Kasumi-1 (cell line): ENCODE measurements at regions not wholly inside any gene's neighbourhood (a gene's known extent, or its start where the extent isn't known, plus 50 kb on each side); places are given as distances from the start of the nearest gene placed in this dataset.
"Not testable (repeated sequence)": the region's sequence is repeated elsewhere in the genome, so short reads cannot be mapped to it uniquely, and the experiment has no call there.

Experiments
- DNase-seq, 2 experiments: peaks; one replicate each; lab custom pipeline; 2025; lab: John Stamatoyannopoulos, UW

DNA sequence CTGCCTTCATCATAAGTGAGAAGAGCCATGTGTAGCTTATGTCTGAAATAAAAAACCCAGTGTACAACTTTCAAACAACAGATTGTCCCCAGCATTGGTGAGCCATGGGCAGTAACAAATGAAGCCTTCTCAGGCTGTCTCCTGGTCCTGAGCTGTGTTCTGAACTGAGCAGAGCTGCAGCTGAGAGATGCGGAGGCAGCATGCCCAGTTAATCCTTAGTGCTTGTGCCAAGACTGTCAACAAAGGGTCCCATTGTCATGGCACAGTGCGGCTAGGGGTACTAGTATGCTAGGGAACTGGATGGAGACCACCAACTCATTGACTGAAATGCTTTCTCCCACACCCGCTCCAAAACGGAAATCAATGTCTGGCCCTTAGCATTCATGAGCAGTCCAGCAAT, 154.3 kb downstream of the RMST start:
- no peak for DNase-seq

DNA sequence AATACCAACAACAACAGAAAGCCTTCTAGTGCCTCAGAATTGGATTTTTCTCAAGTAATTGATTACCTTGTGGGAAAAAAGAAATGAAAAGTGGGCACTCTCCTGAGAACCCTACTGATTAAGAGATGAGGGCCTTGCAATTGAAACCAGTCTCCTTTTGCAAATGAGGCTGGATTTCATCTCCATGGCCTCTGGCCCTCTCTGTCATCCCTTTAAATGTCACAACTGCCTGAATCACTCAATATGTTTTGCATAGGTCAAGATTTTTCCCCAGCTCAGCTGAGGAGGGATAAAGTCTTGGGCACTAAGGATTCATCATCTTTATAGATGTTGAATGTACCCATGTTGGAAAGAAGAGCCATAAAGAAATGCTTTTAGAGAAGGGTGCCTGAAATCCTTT, 166.4 kb downstream of the RMST start:
- no peak for DNase-seq

DNA sequence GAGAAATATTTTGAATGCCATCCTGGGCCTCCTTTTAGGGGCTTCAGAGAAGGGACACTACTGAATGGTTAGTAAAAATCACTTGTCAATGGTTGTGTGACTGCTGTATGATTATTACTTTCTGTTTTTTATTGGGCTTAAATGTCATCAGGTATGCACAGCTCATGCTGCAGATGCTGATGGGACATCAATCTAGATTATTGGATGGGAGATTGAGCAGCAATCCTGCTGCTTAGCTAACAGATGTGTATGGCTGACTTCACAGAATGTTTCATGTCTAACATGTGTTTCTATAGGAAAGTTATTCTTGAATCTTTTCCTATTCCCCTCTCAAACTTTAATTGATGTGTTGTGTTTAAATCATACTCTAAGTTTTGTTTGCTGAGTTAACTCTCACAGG, 166.8 kb downstream of the RMST start:
- no peak for DNase-seq

DNA sequence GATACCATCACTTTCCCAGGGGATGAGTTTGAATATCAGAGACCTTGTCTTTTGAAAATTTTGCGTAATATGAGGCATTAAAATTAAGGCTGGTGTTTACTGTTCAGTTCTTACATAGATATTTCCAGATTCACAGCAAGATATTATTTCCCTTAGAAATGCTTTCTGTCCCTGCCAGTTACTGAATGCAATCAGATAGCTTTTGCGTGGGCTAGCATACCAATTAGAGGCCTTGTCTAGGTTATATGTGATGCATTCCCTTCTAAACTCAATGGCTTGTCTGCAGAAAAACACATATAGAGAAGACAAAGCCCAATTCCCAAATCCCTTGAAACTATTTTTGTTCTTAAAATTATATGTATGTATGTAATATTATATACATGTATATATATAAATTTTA, 167.8 kb downstream of the RMST start:
- no peak for DNase-seq

DNA sequence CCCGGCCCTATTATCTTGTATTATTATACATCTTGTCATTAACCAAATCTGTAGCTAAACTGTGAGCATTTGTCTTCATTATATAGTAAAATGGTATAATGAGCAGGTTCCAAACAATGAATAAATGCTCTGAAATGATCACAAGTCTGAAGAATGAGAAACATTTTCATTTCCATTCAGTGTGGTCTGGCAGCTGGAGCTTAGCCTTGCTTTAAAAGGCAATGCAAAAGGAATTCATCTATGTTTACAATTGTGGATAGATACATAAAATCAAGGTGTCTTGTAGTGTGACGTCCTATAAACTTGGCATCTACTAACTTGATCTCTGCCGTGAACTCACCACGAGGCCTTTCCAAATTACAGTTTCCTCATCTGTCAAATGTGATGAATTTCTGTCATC, 168.3 kb downstream of the RMST start:
- DNase-seq: no peak

DNA sequence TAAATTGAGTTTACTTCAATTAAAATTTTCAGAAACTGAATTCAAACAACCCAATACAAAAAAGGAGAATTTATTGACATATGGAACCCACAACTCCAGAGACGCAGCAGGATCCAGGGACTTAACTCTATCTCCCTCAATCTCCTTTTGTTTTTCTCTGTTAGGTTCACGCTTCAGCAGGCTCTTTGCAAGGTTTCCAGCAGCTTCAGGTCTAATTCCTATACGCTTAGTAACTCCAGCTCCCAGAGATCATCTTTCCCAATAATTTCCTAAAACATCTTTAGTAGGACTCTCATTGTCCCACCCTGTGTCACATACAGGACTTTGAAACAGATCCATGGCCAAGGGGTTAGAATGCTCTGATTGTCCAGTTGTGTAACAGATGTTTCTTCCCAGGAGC, 175.2 kb downstream of the RMST start:
- no peak for DNase-seq

DNA sequence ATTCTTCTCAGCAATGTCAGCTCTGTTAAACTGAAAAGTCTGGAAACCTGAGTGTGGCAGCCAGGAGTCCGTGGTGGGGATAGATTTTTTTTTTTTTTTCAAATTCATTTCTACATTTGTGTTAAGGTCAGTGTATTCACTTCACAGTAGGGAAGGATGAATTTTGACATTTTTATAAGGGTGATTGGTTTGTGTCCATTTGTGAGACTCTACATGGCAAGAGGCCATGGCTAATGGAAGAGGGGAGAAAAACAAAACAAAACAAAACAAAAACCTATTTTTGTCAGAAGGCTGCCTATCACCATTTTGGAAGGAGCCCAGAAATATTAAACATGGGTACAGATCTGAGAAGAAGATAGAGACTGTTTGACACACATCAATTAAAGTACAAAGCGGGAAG, 176.1 kb downstream of the RMST start:
- no peak for DNase-seq

DNA sequence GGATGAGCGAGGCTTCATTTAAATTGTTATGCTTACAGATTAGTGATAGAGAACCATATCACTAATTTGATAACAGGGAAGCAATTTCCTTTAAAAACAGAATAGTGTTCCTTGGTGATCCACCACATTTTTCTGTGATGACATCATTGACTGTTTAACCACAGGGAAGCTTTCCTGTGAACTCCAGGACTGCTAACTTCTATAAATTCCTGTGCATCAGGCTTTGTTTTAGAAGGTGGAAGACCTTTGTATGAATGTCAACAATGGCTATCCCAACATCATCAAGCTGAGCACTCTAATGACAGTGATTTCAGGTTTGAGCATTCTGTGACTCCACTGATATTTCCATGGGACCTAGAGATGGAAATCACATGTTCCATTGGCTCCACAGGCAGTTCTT, 177.1 kb downstream of the RMST start:
- no peak for DNase-seq

DNA sequence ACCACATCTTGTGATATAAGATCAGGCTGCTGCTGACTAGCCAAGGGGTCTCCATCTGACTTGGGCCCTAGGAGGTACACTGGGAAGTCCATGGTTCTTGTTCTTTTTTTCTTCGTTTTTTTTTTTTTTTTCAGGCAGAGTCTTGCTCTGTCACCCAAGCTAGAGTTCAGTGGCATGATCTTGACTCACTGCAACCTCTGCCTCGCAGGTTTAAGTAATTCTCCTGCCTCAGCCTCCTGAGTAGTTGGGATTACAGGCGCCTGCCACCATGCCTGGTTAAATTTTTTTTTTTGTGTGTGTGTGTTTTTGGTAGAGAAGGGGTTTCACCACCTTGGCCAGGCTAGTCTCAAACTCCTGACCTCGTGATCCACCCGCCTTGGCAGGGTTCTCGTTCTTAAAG, 178.2 kb downstream of the RMST start:
- DNase-seq: no peak

DNA sequence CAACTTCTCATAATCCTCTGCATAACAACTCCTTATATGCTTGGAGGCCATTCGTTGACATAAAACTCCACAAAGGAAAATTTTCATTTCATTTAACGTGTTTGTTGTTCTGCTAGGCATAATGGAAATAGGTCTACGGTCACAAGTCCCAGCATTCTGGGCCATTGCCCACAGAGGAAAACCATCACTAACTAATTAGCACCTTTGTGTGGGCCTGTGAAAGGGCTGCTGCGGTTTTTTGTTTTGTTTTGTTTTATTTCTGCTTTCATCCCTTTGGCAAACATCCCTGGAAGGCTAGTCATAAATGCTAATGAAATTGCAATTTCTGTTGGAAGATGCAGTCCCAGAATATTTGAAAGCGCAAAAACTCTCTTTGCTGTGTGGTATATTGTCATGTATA, 180.3 kb downstream of the RMST start:
- DNase-seq: no peak

DNA sequence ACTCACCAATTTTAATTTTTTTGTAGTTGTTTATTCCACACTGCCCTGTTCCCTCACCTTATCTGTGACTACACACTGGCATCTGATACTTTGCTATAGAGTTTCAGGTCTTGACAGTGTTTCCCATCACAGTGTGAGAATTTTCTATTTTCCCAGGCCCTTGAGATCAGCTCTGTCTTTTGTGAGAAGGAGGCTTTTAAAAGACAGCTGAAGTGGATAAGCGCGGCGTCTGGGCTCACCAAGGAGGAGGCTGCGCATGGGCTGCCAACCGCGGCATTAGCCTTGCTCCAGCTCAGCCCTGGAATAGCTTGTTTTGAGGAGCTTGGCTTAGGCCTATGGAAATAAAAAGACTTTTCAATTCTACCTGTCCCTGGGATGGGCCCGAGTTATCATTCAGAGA, 181.3 kb downstream of the RMST start:
- no peak for DNase-seq

DNA sequence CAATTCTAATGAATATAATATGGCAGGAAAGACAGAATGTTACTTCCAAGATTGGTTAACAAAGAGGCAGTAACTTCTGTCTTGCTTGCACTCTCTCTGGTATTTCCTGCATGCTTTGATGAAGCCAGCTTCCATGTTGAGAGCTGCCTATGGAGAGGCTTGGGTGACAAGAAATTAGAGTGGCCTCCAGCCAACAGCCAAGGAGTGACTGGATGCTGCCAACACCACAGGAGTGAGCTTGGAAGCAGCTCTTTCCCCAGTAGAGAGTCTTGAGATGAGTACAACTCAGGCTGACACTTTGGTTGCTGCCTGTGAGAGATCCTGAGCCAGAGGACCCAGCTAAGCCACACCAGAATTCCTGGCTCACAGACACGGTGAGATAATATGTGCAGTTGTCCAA, 183.1 kb downstream of the RMST start:
- DNase-seq: no peak

DNA sequence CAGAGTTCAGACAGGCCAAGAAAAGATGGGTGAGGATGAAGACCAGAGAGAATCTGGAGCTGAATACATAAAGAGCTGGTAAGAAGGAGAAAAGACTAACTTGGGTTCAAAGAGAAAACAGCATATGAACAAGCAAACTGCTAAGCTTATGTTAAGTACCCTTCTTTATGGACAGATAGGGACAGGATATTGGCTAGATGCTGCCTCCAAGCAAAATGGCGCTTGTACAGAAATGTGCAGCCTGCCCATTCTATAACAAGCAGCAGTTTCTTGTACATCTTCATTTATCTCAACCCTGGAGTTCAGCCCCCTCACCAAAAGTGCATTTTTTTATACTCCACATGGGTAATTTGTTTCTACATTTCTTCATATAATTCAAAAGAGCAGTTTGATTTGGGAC, 184.5 kb downstream of the RMST start:
- DNase-seq: no peak

DNA sequence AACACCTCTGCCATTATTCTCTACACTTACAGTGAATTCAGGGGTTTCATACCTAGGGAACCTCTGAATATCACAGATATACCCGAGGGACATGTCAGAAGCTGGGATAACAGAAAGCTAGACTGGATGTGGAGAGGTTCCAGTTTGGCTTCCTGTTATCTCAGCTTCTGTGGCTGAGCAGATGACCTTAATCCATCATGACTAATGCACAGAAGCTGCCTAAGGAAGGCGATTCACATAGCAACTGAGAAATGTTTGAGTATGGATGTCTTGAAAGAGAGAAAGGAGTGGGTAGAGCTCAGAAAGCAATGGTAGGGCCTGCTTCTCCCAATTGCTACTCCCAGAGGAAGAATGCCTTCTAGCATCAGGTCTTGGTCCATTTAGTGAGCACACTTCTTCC, 187.6 kb downstream of the RMST start:
- DNase-seq: no peak

DNA sequence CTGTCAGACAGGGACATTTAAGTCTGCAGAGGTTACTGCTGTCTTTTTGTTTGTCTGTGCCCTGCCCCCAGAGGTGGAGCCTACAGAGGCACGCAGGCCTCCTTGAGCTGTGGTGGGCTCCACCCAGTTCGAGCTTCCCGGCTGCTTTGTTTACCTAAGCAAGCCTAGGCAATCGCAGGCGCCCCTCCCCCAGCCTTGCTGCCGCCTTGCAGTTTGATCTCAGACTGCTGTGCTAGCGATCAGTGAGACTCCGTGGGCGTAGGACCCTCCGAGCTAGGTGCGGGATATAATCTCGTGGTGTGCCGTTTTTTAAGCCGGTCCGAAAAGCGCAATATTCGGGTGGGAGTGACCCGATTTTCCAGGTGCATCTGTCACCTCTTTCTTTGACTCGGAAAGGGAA, 193.9 kb downstream of the RMST start:
- not testable (repeated sequence) for DNase-seq

DNA sequence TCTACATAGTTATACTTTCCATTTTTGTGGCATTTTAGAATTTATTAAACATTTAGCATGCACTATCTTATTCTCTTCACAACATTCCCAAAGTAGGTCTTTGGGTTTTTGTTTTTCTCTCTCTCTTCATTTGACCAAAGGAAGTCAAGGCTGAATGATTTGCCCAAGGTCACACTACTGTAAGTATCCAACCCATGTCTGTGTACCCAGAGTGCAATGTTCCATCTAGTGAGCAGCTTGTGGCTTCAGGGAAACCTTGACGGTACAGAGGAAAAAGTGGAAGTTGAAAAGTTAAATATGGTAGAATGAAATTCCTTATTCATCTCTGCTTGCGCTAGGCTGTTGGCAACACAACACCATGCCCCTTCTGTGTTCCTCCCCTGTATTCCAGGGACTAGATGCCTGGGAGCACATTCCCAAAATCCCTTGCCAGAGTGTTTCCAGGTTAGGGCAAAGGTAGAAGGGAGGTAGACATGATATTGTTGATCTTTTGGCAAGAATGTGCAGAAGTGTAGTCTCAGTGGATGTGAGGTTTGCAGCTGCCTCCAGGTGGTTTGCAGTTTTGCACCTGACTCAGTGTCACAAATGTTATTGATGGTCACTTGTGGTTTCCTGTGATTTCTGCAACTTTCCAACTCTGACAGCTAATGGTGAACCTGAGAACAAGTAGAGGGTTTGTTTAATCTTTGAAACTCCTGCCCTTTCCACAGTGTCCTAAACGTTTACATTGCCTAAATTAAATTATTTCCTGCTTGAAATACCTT, 196.7 kb downstream of the RMST start:
- no peak for DNase-seq

DNA sequence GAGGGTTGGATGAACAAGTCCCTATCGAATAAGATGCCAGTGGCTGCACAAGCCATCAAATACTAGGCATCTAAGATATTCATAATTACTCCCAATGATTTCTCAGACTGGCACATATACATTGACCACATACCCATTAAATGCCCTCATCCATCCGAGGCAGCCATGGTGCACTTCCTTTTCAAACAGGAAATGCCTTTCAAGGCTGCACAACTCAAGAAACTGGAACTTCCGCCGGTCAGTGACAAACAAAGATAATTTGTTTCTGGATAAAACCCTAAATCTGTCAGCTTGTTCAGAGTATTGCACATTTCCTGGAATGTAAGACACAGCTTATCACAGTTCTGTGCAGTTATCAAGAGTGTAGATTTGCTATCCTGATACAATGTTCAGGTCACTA, 203.7 kb downstream of the RMST start:
- no peak for DNase-seq

DNA sequence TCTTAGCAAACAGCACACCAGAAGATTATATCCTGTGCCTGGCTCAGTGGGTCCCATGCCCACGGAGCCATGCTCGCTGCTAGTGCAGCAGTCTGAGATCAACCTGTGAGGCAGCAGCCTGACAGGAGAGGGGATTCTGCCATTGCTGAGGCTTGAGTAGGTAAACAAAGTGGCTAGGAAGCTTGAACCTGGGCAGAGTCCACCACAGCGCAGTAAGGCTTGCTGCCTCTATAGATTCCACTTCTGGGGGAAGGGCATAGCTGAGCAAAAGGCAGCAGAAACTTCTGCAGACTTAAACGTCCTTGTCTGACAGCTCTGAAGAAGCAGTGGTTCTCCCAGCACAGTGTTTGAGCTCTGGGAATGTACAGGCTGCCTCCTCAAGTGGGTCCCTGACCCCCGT, 210.3 kb downstream of the RMST start:
- no peak for DNase-seq

DNA sequence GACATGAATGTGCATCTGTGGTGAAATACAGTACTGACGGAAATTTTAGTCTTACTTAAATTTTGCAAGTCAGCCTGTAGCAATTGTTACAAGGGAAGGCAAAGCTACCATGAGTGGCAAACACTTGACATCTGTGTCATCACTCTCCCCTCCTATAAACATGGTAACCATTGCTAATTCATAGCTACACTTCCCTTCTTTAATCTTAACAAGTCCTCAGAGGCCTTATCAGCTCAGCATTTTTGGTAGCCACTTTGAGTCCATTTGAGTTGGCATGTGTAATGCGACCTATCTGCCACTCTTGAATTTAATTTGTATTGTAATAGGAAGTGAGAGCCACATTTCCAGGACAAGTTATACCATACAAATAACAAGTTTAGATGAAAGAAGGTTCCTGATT, 218.1 kb downstream of the RMST start:
- no peak for DNase-seq

DNA sequence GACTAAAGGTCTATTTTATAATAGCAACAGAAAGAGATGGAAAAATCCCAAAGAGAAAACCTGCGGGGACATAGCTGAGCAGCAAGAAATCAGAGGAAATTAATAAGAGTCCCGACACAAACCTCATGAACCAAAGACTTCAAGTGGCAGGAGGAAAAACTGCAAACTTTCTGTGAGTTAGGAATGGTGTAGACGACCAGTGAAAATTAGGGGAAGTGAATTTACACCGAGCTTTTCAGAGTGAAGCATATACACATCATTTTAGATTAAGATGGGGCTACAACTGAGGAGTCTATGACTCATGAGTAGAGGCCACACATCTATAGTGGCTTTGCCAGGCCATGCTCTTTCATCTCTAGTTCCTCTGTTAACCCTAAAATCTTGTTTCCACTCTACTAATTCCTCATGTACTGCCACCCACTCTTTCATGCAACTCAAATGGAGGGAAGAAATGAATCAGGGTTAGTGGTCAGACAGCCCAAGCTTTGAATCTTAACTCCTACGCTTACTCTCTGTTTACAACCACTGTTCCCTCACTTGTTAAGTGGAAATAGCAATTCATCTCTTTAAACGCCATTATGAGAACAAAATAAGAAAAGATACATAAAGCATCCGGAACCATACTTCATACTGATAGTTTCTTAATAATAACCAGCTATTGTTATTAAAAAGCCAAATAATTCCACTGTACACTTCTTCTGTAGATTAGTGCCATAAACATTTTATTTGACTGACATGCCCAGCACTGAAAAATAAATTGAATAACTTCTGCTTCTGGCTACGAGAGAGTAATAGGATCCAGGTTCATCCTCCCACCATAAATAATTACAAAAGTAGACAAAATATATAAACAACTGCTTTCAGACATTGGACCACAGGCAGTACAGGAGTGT, 219.3 kb downstream of the RMST start:
- no peak for DNase-seq

DNA sequence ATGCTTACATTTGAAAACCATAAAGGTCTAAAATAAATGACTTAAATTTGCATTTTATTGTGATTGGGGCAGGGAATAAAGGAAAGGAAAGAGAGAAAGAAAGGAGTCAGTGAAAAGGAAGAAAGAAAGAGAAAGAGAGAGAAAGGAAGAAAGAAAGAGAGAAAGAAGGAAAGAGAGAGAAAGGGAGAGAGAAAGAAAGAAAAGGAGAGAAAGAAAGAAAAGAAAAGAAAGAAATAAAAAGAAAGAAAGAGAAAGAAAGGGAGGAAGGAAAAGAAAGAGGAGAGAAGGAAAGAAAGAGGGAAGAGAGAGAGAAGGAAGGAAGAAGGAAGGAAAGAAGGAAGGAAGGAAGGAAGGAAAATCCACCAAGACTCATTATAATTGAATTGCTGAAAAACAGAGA, 222.8 kb downstream of the RMST start:
- DNase-seq: no peak

DNA sequence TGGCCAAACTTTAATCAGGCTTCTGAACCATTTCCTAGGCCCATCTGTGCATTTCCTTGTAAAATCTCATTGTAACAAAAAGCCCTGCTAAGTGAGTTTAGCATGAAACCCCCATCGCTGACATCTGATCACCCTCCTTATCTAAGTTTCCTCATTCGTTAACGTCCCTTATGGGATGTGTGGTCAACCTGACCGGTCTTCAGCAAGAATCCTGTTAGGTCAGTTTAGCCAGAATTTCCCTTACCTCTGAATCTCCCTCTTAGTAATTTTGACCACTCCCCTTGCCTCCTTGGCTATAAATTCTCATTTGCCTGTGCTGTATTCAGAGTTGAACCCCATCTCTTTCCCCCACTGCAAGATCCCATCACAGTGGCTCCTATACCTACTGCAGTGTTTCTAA, 239.3 kb downstream of the RMST start:
- DNase-seq: no peak

DNA sequence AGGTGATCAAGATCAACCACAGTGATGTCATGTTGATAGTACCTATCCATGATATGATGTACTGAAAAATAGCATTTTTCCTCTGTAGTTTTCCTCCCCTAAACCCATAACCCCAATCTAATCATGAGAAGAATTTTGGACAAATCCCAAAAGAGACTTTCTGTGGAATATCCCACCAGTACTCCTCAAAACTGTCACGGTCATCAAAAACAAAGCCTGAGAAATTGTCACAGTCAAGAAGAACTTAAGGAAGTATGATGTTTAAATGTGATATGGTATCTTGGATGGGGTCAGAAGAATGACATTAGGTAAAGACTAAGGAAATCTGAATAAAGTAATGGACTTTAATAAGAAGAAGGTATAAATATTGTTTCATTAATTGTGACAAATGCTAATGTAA, 248.8 kb downstream of the RMST start:
- no peak for DNase-seq

DNA sequence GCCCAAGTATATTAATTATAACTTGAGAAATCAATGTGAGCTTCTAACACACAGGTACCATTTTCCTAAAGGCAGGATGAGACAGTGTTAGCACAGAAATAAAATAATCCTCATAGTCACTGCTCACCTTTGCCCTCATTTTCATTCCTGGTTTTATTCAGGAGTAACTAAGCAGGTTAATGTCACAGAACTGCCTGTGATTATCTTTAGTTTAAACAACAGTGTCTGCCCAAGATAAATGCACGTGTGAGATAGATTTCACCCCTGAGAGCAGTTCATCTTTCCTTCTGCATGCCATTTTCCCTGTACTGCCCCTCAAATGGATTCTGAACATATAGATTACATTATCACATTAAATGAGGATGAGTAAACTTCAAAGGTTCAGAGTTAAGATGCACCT, 250.7 kb downstream of the RMST start:
- no peak for DNase-seq
